ENCODE measurements at regions not wholly inside any gene's neighbourhood (a gene's known extent, or its start where the extent isn't known, plus 50 kb on each side); places are given as distances from the start of the nearest gene placed in this dataset.

DNA sequence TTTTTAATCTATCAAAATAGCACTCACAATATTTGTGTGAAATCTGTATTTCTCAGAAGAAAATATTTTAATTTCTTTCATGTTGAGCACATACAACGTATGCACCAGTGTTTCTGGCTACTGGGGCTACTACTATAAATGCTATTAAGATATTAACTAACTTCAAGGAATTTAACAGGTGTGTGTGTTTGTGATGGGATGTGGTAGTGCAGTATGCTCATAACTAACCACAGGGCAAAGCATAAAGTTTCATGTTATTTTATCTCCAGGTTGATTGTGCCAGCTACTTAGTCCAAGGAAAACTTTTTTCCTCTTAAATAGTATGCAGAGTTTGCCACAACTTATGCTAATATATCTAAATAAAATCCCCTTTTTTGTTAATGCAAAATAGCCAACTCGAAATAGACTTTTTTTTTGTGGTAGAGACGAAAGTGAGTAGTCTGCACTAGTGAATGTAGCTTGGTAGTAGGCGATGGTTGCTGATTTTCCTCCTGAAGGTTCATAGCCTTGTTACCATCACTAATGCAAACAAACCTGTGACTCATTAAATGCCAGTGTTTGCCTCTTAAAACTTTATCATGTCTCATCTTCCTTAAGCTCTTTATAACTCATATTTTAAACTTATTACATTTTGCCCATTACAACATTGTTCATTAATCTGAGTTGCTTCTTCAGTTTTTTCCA lies 565.5 kb upstream of the ANO3 start:
- TF ChIP-seq, protein P1, sequence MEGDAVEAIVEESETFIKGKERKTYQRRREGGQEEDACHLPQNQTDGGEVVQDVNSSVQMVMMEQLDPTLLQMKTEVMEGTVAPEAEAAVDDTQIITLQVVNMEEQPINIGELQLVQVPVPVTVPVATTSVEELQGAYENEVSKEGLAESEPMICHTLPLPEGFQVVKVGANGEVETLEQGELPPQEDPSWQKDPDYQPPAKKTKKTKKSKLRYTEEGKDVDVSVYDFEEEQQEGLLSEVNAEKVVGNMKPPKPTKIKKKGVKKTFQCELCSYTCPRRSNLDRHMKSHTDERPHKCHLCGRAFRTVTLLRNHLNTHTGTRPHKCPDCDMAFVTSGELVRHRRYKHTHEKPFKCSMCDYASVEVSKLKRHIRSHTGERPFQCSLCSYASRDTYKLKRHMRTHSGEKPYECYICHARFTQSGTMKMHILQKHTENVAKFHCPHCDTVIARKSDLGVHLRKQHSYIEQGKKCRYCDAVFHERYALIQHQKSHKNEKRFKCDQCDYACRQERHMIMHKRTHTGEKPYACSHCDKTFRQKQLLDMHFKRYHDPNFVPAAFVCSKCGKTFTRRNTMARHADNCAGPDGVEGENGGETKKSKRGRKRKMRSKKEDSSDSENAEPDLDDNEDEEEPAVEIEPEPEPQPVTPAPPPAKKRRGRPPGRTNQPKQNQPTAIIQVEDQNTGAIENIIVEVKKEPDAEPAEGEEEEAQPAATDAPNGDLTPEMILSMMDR (IDR thresholded peaks at IDR 0.05): no peak
- TF ChIP-seq POLR2AphosphoS5 (IDR thresholded peaks at IDR 0.05): peak; percentile 46
